NCI-H226 (cell line): ENCODE measurements at regions not wholly inside any gene's neighbourhood (a gene's known extent, or its start where the extent isn't known, plus 50 kb on each side); places are given as distances from the start of the nearest gene placed in this dataset.
"Not testable (repeated sequence)": the region's sequence is repeated elsewhere in the genome, so short reads cannot be mapped to it uniquely, and the experiment has no call there.

Source experiments
- DNase-seq: peaks from one replicate; pipeline ENCODE4 v3.0.0-alpha.2; 2015

DNA sequence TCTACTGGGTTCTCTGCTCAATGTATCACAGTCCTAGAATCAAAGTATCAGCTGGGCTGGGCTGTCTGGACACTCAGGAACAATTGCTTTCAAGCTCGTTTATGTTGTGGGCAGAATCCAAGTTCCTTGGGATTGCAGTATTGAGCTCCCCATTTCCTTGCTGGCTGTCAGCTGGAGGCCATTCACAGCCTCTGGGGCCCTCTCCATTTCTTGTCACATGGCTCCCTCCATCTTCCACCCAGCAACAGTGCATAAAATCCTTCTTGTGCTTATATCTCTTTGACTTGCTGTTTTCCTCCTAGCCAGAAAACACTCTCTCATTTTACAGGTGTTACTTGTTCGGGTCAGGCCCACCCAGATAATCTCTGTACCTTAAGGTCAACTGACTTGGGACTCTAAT lies 363.5 kb downstream of the IGSF11 start:
- no peak for DNase-seq

DNA sequence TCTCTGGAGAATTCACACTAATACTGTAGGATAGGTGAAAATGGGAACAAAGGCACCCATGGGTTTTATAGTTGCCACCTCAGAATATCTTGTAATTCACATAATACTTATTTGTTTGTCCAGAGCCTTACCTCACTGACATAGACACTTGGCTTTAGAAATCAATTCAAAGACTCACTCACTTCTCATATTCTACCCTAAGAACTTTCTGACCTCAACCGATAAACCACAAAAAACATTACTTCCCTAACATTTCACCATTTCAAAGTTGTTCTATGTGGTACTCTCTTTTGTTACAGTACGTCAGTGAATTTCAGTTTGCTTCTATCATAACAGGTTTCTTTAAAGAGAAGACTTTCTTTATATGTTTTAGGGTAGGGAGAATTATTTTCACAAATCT lies 359.3 kb downstream of the IGSF11 start:
- DNase-seq, result no peak

GRCh38 chr3:118678663-118679062 lies 356.0 kb downstream of the IGSF11 start:
- not testable (repeated sequence) for DNase-seq

GRCh38 chr3:118682921-118683320 lies 351.7 kb downstream of the IGSF11 start:
- no peak for DNase-seq

- no peak for DNase-seq
Observed at GRCh38 chr3:118683636-118684035, 351.0 kb downstream of the IGSF11 start.

- no peak for DNase-seq
Observed at GRCh38 chr3:118688396-118688884, 346.2 kb downstream of the IGSF11 start.

- no peak for DNase-seq
Observed at GRCh38 chr3:118692416-118692815, 342.2 kb downstream of the IGSF11 start.

DNA sequence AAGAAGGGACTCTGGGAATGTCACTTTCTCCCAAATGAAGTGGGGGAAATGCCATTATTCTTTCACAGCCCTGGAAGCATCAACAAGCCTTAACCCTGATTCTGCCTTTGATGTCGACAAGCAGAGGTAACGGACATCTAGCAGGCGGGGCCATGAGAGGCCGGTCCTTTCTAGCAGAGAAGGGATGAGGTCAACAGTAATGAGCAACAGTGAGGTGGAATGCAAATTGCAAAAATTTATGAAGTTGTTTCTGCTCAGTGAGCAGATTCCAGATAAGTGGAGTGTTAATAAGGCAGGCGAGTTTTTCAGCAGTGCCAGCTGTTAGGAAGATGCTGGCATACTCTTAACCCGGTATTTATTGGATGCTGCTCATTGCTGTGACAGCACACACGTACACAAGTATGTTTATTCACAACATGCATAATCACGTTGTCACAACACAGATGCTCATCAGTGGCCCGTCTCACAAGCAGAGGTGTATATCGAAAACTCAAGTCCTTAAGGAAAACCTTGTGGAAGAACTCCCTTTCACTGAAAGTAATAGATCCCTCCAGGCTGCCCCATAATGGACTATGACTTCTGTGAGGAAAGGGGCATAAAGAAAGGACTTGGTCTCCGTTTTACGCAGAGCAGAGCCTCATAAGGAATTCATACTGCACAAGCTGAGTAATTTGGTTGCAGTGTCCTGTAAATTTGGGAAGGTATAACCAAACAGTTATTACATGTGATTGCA lies 329.0 kb downstream of the IGSF11 start:
- no peak for DNase-seq

- no peak for DNase-seq
Observed at GRCh38 chr3:118707991-118708390, 326.7 kb downstream of the IGSF11 start.

- no peak for DNase-seq
Observed at GRCh38 chr3:118710532-118710931, 324.1 kb downstream of the IGSF11 start.

- DNase-seq, result no peak
Observed at GRCh38 chr3:118713502-118714207, 321.0 kb downstream of the IGSF11 start.

GRCh38 chr3:118714800-118715199 lies 319.8 kb downstream of the IGSF11 start:
- DNase-seq, result no peak

GRCh38 chr3:118729546-118729945 lies 305.1 kb downstream of the IGSF11 start:
- DNase-seq, result no peak

DNA sequence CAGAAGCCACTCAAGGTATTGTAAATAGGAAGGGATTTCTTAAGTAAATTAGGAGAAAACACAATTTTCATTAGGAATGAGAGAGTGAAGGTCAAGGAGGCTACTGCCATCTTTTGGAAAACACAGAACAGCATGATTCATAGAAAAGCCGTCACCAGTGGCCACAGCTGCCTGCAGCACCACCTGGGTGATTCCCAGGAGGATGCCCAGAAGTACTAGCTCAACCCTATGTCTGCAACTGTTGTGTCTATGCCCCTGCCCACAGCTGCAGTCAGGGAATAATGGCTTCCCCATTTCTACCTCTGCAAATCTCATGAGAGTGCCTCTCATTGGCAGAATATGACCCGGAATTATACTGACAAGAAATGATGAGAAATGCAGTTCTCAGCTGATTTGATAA lies 300.0 kb downstream of the IGSF11 start:
- DNase-seq, result no peak

DNA sequence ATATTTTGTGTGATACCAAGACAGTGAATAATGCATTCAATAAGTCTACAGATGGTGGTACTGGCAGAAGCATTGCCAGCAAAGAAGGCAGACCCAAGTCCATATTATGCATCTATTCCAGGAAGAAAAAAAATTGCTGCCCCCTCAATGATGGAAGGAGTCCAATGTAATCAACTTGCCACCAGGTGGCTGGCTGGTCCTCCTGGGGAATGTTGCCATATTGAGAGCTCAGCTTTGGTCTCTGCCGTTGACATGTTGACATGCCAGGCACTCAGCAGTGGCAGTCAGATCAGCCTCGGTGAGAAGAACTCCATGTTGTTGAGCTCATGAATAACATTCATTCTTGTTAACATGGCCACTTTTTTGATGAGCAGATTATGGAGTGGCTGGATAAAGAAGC lies 298.5 kb downstream of the IGSF11 start:
- no peak for DNase-seq

DNA sequence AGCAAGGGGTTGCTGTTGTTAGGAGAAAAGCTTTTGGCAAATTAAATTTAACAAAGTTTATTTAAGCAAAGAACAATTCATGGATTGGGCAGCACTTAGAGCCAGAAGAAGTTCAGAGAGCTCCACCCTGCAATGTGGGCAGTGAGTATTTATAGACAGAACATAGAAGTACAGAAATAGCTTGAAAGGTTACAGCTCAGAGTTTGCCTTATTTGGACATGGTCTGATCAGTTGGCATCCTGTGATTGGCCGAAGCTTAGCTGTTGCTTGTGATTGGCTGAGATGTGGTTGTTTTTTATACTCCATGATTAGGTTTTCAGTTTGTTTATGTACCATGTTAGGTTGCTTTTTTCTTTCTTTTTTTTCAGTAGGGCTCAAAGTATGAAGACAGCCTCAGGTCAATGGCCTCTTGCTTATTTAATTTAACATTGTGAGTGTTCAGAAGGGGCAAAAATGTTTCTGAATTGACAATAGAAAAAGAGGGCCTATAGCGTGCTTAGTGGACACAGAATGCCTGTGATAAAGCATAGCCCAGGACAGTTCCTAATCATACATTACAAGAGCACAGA lies 293.8 kb downstream of the IGSF11 start:
- no peak for DNase-seq

DNA sequence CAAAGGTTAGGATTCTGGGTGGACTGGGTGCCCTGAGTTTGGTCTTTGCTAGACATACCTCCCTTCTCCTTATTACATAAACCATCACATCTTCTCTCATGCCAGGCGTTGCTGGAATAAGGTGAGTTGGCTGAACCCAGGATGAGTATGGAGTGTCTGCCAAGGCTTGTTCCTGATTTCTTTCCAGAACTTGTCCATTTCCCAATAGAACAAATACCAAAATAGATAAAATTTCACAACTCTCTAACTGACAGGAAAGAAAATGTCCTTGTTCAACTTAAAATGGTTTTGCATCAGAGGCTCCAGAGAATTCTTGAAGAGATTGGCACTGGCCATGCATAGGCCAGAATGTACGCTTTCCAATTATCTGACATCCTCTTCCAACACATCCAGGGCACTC lies 291.9 kb downstream of the IGSF11 start:
- DNase-seq, result no peak

- DNase-seq, result no peak
Observed at GRCh38 chr3:118744186-118744585, 290.5 kb downstream of the IGSF11 start.

GRCh38 chr3:118754406-118755252 lies 280.0 kb downstream of the IGSF11 start:
- no peak for DNase-seq

DNA sequence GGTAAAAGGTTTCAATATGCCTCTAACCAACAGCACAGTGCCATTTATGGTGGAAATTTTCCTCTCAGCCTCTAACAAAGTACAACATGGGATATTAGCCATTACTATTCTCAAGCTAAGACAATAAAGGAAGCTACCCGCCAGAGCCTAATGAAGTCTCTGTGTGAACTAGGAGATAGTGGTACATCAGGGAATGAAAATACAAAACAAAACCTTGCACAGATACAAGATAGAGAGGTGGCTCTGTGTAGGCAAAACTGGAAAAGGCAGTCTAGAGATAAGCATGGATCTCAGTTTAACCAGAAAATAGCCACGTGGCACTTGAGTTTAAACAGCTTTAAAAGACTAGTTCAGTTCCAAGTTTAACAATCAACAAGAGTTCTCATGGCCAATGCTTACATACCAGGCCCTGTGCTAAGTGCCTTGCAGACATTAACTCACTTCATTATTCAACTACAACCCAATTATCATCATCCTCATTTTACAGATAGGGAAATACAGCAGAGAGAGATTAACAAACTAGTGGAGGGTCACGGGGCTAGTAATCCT lies 279.3 kb downstream of the IGSF11 start:
- DNase-seq, result no peak

GRCh38 chr3:118760585-118761290 lies 273.9 kb downstream of the IGSF11 start:
- no peak for DNase-seq

DNA sequence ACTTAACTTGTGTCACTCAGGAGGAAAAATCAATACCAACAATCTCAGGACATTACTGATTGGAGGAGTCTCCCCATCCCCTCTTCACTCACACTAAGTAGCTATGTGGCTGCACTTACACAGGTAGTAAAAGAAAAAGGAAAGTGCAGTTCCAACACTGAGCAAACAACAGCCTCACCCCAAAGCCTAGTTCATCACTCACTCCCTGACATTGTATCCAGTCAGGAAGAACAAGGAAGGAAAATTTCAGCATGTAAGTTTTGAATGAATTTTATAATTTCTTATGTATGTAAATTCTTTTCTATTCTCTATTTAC lies 273.4 kb downstream of the IGSF11 start:
- DNase-seq, result no peak
